Liver (tissue), 8 donors: ENCODE measurements at regions not wholly inside any gene's neighbourhood (a gene's known extent, or its start where the extent isn't known, plus 50 kb on each side); places are given as distances from the start of the nearest gene placed in this dataset.

ENCODE experiments used
- DNase-seq: peaks from one replicate; pipeline ENCODE4 v3.0.0-alpha.2; 2017; ENCODE audit warnings: low spot score
- H3K27ac ChIP-seq, 2 donors: one replicate each; pipeline ENCODE4 v1.7.0; 2013; ENCODE audit warnings: inconsistent platforms in 2 of 2, low read length in 2 of 2, control low read depth in 1 of 2, low read depth in 1 of 2, mild to moderate bottlenecking in 1 of 2
- H3K27me3 ChIP-seq, 4 donors: one replicate each; pipeline versions ENCODE4 v1.6.1 to v1.7.0; 2013; ENCODE audit warnings: low read length in 3 of 4, inconsistent platforms in 1 of 4, mild to moderate bottlenecking in 1 of 4, moderate library complexity in 1 of 4; ENCODE audit not compliant: control insufficient read depth in 4 of 4, insufficient read depth in 4 of 4
- H3K36me3 ChIP-seq, 4 donors: one replicate each; pipeline versions ENCODE4 v1.6.1 to v1.7.0; 2013; ENCODE audit warnings: low read length in 3 of 4, mild to moderate bottlenecking in 3 of 4, low read depth in 1 of 4, moderate library complexity in 1 of 4; ENCODE audit not compliant: control insufficient read depth in 4 of 4, insufficient read depth in 3 of 4
- H3K4me1 ChIP-seq, 4 donors: one replicate each; pipeline versions ENCODE4 v1.6.1 to v1.7.0; 2013; ENCODE audit warnings: low read length in 3 of 4, mild to moderate bottlenecking in 3 of 4, moderate library complexity in 1 of 4; ENCODE audit not compliant: control insufficient read depth in 4 of 4, insufficient read depth in 4 of 4
- H3K4me3 ChIP-seq, 3 donors: one replicate each; pipeline versions ENCODE4 v1.6.1 to v1.7.0; 2013; ENCODE audit warnings: low read length in 3 of 3, control low read depth in 1 of 3, low read depth in 1 of 3, mild to moderate bottlenecking in 1 of 3
- H3K9ac ChIP-seq, 2 donors: one replicate each; pipeline ENCODE4 v1.7.0; 2013; ENCODE audit warnings: low read length in 2 of 2, mild to moderate bottlenecking in 2 of 2, moderate library complexity in 2 of 2, control low read depth in 1 of 2, low read depth in 1 of 2
- H3K9me3 ChIP-seq, 4 donors: one replicate each; pipeline versions ENCODE4 v1.6.1 to v1.7.0; 2013; ENCODE audit warnings: low read length in 3 of 4; ENCODE audit not compliant: control insufficient read depth in 4 of 4
- ATF3 ChIP-seq: IDR thresholded peaks from 2 replicates; pipeline ENCODE4 v1.6.1; 2016; ENCODE audit warnings: antibody characterized with exemption
- EGR1 ChIP-seq, 2 donors: IDR thresholded peaks; 2 replicates each; pipeline ENCODE4 v1.6.1; 2016 to 2018; ENCODE audit warnings: antibody characterized with exemption in 2 of 2, low read depth in 2 of 2
- FOXA1 ChIP-seq: IDR thresholded peaks from 2 replicates; pipeline ENCODE4 v1.6.1; 2016; ENCODE audit warnings: antibody characterized with exemption
- JUND ChIP-seq, 2 donors: IDR thresholded peaks; 2 replicates each; pipeline ENCODE4 v1.6.1; 2016; ENCODE audit warnings: antibody characterized with exemption in 2 of 2
- RXRA ChIP-seq, 2 donors: IDR thresholded peaks; 2 replicates each; pipeline ENCODE4 v1.6.1; 2017 to 2018; ENCODE audit warnings: antibody characterized with exemption in 2 of 2, mild to moderate bottlenecking in 1 of 2
- SP1 ChIP-seq: IDR thresholded peaks from 2 replicates; pipeline ENCODE4 v1.6.1; 2018; ENCODE audit warnings: antibody characterized with exemption, mild to moderate bottlenecking
- YY1 ChIP-seq: IDR thresholded peaks from 2 replicates; pipeline ENCODE4 v1.6.1; 2016; ENCODE audit warnings: antibody characterized with exemption, mild to moderate bottlenecking
- WGBS: extraction: QIAGEN DNeasy Blood & Tissue Kit; methylation state at CpG from one replicate; pipeline ENCODE4 v1.1.7; 2013; 5-methylcytosine and 5-hydroxymethylcytosine counted together
- TF ChIP-seq, protein P1 (sequence below): fragments of 150-350 bp; IDR thresholded peaks from 2 replicates; pipeline ENCODE4 v1.5.1; 2017; ENCODE audit warnings: improper control_type of control experiment, low read depth, low read length; ENCODE audit not compliant: missing input control
- donor health status: healthy.
- donor health status: healthy.
- donor health status: healthy.
- donor health status: healthy.
- donor health status: healthy.

DNA sequence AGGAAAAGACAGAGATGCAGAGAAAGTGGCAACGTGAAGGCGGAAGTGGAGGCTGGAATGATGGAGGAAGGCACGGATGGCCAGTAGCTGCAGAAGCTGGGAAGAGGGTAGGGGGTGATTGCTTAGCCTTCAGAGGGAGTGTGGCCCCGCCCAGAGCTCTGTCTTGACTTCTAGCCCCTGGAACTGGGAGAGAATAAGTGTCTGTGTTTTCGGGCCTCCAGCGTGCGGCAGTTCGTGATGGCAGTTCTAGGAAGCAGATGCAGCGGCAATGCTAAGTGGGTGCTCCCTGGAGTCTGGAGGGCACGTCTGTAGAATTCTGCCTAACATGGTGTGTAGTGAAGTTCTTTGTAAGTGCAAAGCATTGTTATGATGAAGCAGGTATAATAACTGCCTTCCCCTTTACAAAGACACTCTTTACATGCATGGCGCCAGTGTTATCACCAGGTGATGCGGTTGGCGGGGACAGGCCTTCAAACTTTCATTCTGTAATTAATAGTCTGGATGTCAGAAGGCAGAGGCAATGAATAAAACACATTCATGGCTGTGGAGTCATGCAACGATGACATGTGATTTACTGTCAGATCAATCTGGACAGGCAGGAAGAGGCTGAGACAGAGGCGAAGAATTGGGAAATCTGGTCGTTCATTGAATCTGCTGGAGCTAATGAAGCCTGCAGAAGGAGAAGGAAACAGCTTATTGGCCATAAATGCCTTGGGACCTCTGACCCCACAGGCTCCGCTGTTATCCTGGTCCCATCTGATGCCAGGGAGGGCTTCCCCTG is 228.6 kb downstream of the GLRX3 start (continued):
- TF ChIP-seq, protein P1, sequence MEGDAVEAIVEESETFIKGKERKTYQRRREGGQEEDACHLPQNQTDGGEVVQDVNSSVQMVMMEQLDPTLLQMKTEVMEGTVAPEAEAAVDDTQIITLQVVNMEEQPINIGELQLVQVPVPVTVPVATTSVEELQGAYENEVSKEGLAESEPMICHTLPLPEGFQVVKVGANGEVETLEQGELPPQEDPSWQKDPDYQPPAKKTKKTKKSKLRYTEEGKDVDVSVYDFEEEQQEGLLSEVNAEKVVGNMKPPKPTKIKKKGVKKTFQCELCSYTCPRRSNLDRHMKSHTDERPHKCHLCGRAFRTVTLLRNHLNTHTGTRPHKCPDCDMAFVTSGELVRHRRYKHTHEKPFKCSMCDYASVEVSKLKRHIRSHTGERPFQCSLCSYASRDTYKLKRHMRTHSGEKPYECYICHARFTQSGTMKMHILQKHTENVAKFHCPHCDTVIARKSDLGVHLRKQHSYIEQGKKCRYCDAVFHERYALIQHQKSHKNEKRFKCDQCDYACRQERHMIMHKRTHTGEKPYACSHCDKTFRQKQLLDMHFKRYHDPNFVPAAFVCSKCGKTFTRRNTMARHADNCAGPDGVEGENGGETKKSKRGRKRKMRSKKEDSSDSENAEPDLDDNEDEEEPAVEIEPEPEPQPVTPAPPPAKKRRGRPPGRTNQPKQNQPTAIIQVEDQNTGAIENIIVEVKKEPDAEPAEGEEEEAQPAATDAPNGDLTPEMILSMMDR = no peak

GRCh38 chr10:130368761-130369560 is 232.8 kb downstream of the GLRX3 start:
- 60% methylated on average over 20 of the region's 20 CpGs for WGBS
- DNase-seq = no peak
- Histone ChIP-seq H3K4me1 (no peaks in the 10 kb centered on the region), H3K27me3 (no peaks in the 10 kb centered on the region), H3K27ac (no peak overlapping the region), H3K9me3 (no peaks in the 10 kb centered on the region), H3K36me3 (no peaks in the 10 kb centered on the region), H3K9ac (no peak overlapping the region), H3K4me3 (no peak overlapping the region)
- TF ChIP-seq SP1 (no peak), EGR1 (IDR thresholded peaks at IDR 0.05; ENCODE audit: low read depth in 2 of 2) (no peak), ATF3 (no peak), RXRA (IDR thresholded peaks at IDR 0.05) (no peak)

DNA sequence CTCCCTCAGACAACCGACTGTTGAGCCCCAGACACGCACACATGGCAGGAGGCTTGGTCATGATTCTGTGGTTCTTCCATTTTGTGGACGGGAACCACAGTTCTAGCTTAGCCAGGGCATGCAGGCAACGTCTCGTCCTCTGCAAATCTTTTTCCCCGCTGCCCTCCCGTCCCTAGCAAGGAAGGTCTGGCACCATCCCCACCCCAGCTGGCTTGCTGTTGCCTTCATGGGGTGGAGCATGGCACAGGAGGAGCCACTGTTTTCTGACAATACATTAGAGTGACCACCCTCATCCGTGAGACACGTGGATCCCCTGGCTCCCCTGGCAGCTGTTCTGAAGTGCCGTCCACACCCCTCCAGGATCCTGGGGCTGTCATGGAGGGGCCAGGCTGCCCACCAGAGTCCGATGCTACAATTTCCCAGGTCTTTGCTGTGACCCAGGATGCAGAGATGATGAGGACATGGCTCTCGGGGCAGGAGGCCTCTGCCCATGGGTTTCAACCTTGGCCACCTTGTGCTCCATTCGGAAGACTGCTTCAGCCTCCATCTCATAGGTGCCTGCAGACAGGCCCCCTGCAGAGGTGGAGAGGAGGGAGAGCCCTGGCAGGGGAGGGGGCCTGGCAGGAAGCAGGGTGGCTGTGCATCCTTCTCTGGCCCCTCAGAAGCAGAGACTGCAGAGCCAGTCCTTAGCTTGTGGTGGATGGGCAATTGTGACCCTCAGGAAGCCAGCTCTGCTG is 233.6 kb downstream of the GLRX3 start:
- H3K27ac ChIP-seq = no peak overlapping the region
- no peaks in the 10 kb centered on the region for H3K4me1 ChIP-seq
- WGBS = 81% methylated on average over 13 of the region's 13 CpGs
- DNase-seq = no peak
- no peaks in the 10 kb centered on the region for H3K9me3 ChIP-seq
- no peak for TF ChIP-seq FOXA1
- no peak for TF ChIP-seq JUND (IDR thresholded peaks at IDR 0.05)
- no peak for TF ChIP-seq YY1
- TF ChIP-seq, protein P1 = no peak
- H3K36me3 ChIP-seq = no peaks in the 10 kb centered on the region
- H3K27me3 ChIP-seq = no peaks in the 10 kb centered on the region
- H3K4me3 ChIP-seq = no peak overlapping the region
- no peak overlapping the region for H3K9ac ChIP-seq
